Tibial artery (tissue), 4 donors: ENCODE measurements at regions not wholly inside any gene's neighbourhood (a gene's known extent, or its start where the extent isn't known, plus 50 kb on each side); places are given as distances from the start of the nearest gene placed in this dataset.

Experiments used
- DNase-seq, 2 donors: peaks; one replicate each; pipeline ENCODE4 v3.0.0-alpha.2; 2019
- H3K27ac ChIP-seq, 2 donors: fragments of 200-600 bp; sonication (generic) in 1 of 2; 1 replicate in 1 of 2; 2 replicates in 1 of 2; pipeline ENCODE4 v1.5.1; 2018 to 2019; ENCODE audit warnings: mild to moderate bottlenecking in 1 of 2
- H3K27me3 ChIP-seq, 2 donors: fragments of 200-600 bp; sonication (generic) in 1 of 2; one replicate each; pipeline versions ENCODE4 v1.5.1 to v1.6.0; 2016 to 2019
- H3K36me3 ChIP-seq, 3 donors: fragments of 200-600 bp; sonication (generic) in 2 of 3; one replicate each; pipeline ENCODE4 v1.5.1; 2016 to 2019; ENCODE audit warnings: mild to moderate bottlenecking in 2 of 3
- H3K4me1 ChIP-seq, 4 donors: fragments of 200-600 bp; sonication (generic) in 2 of 4; 1 replicate in 3 of 4; 2 replicates in 1 of 4; pipeline ENCODE4 v1.5.1; 2016 to 2019
- H3K4me3 ChIP-seq, 2 donors: fragments of 200-600 bp; sonication (generic) in 1 of 2; 1 replicate in 1 of 2; 2 replicates in 1 of 2; pipeline ENCODE4 v1.5.1; 2018 to 2019; ENCODE audit warnings: mild to moderate bottlenecking in 2 of 2
- H3K9me3 ChIP-seq, 3 donors: fragments of 200-600 bp; sonication (generic) in 1 of 3; one replicate each; pipeline ENCODE4 v1.5.1; 2016 to 2019
- CTCF ChIP-seq, 2 experiments: fragments of 200-600 bp in 1 of 2; fragments of 450-650 bp in 1 of 2; IDR thresholded peaks; one replicate each; pipeline ENCODE4 v1.5.1; 2017 to 2019; ENCODE audit warnings: antibody characterized with exemption in 2 of 2, mild to moderate bottlenecking in 1 of 2, moderate library complexity in 1 of 2
- intact Hi-C: fragments of 100-400 bp; cut with DNase I; formaldehyde crosslinking; loops from one replicate; pipeline ENCODE4 v1.15.0; 2023; ENCODE audit warnings: low total_unique reads

- intact Hi-C loops: no loop called here
- H3K36me3 ChIP-seq: no peaks in the 10 kb centered on the region
- DNase-seq: no peak
- no peak for TF ChIP-seq CTCF (IDR thresholded peaks at IDR 0.05)
- peaks cover 0 to 16% (median 0%) of the 10 kb centered on the region in 3 donors for H3K9me3 ChIP-seq
- H3K4me1 ChIP-seq: no peaks in the 10 kb centered on the region
- H3K27me3 ChIP-seq: no peaks in the 10 kb centered on the region
- H3K27ac ChIP-seq: no peak overlapping the region
- H3K4me3 ChIP-seq: no peak overlapping the region
Observed at GRCh38 chr20:12207875-12208274, 290.2 kb downstream of the BTBD3 start.

- TF ChIP-seq CTCF (IDR thresholded peaks at IDR 0.05): no peak
- DNase-seq: no peak
- H3K4me1 ChIP-seq: no peaks in the 10 kb centered on the region
- H3K27me3 ChIP-seq: no peaks in the 10 kb centered on the region
- H3K27ac ChIP-seq: no peak overlapping the region
- intact Hi-C loops: no loop called here
- H3K9me3 ChIP-seq: peaks cover 0 to 12% (median 0%) of the 10 kb centered on the region in 3 donors
- H3K4me3 ChIP-seq: no peak overlapping the region
- no peaks in the 10 kb centered on the region for H3K36me3 ChIP-seq
Observed at GRCh38 chr20:12210591-12210990, 292.9 kb downstream of the BTBD3 start.

GRCh38 chr20:12211361-12211760 lies 293.7 kb downstream of the BTBD3 start:
- TF ChIP-seq CTCF (IDR thresholded peaks at IDR 0.05): no peak
- Histone ChIP-seq H3K27ac (no peak overlapping the region), H3K4me1 (no peaks in the 10 kb centered on the region), H3K4me3 (no peak overlapping the region), H3K9me3 (peaks cover 0 to 8% (median 2%) of the 10 kb centered on the region in 3 donors), H3K27me3 (no peaks in the 10 kb centered on the region), H3K36me3 (no peaks in the 10 kb centered on the region)
- DNase-seq: no peak
- intact Hi-C loops: no loop called here

GRCh38 chr20:12217382-12217781 lies 299.7 kb downstream of the BTBD3 start:
- no peaks in the 10 kb centered on the region for H3K27me3 ChIP-seq
- no peak for TF ChIP-seq CTCF (IDR thresholded peaks at IDR 0.05)
- intact Hi-C loops: no loop called here
- no peak overlapping the region for H3K27ac ChIP-seq
- H3K36me3 ChIP-seq: no peaks in the 10 kb centered on the region
- H3K4me3 ChIP-seq: no peak overlapping the region
- H3K9me3 ChIP-seq: peaks cover 0 to 5% (median 0%) of the 10 kb centered on the region in 3 donors
- H3K4me1 ChIP-seq: no peaks in the 10 kb centered on the region
- DNase-seq: no peak

GRCh38 chr20:12219798-12220197 lies 302.1 kb downstream of the BTBD3 start:
- DNase-seq: no peak
- H3K4me1 ChIP-seq: no peaks in the 10 kb centered on the region
- no peaks in the 10 kb centered on the region for H3K27me3 ChIP-seq
- no peak overlapping the region for H3K27ac ChIP-seq
- no peaks in the 10 kb centered on the region for H3K36me3 ChIP-seq
- no peak overlapping the region for H3K4me3 ChIP-seq
- intact Hi-C loops: no loop called here
- H3K9me3 ChIP-seq: peaks cover 0 to 5% (median 0%) of the 10 kb centered on the region in 3 donors
- TF ChIP-seq CTCF (IDR thresholded peaks at IDR 0.05): no peak

- no peak for TF ChIP-seq CTCF (IDR thresholded peaks at IDR 0.05)
- Histone ChIP-seq H3K4me3 (no peak overlapping the region), H3K27ac (no peak overlapping the region), H3K36me3 (no peaks in the 10 kb centered on the region), H3K4me1 (no peaks in the 10 kb centered on the region), H3K27me3 (no peaks in the 10 kb centered on the region), H3K9me3 (no peaks in the 10 kb centered on the region)
- intact Hi-C loops: no loop called here
- no peak for DNase-seq
Observed at GRCh38 chr20:12223057-12223456, 305.4 kb downstream of the BTBD3 start.
